MM.1S (cell line): ENCODE measurements at regions not wholly inside any gene's neighbourhood (a gene's known extent, or its start where the extent isn't known, plus 50 kb on each side); places are given as distances from the start of the nearest gene placed in this dataset.

ENCODE experiments used
- DNase-seq: peaks from one replicate; pipeline ENCODE4 v3.0.0-alpha.2; 2015
- H2AFZ ChIP-seq: fragments of 300-600 bp; sonication (generic); 2 replicates; pipeline ENCODE4 v1.6.0; 2016; ENCODE audit warnings: antibody characterized with exemption, low read length
- H3F3A ChIP-seq: fragments of 300-600 bp; sonication (generic); 2 replicates; pipeline ENCODE4 v1.6.1; 2016; ENCODE audit warnings: mild to moderate bottlenecking, antibody characterized with exemption, low read length, moderate library complexity, mixed read lengths; ENCODE audit not compliant: insufficient read depth
- H3K27ac ChIP-seq: fragments of 300-600 bp; sonication (generic); 2 replicates; pipeline ENCODE4 v1.5.1; 2016; ENCODE audit warnings: mild to moderate bottlenecking, low read length
- H3K27me3 ChIP-seq: fragments of 300-600 bp; sonication (generic); replicated peaks from 2 replicates; pipeline ENCODE4 v1.6.0; 2016; ENCODE audit warnings: low read length; ENCODE audit not compliant: insufficient read depth
- H3K36me3 ChIP-seq: fragments of 300-600 bp; sonication (generic); replicated peaks from 2 replicates; pipeline ENCODE4 v1.6.1; 2016; ENCODE audit warnings: mild to moderate bottlenecking, low read length, mixed read lengths; ENCODE audit not compliant: insufficient read depth
- H3K4me1 ChIP-seq: fragments of 300-600 bp; sonication (generic); 2 replicates; pipeline ENCODE4 v1.6.1; 2016; ENCODE audit warnings: low read length, mixed read lengths
- H3K4me2 ChIP-seq: fragments of 300-600 bp; sonication (generic); 2 replicates; pipeline ENCODE4 v1.6.0; 2016; ENCODE audit warnings: low read depth, low read length
- H3K4me3 ChIP-seq: fragments of 300-600 bp; sonication (generic); 2 replicates; pipeline ENCODE4 v1.5.1; 2016; ENCODE audit warnings: low read length, mixed read lengths
- H3K79me2 ChIP-seq: fragments of 300-600 bp; sonication (generic); 2 replicates; pipeline ENCODE4 v1.6.1; 2016; ENCODE audit warnings: mixed run types, low read length, mixed read lengths
- H3K9ac ChIP-seq: fragments of 300-600 bp; sonication (generic); 2 replicates; pipeline ENCODE4 v1.6.1; 2016; ENCODE audit warnings: low read length, mixed read lengths
- H3K9me2 ChIP-seq: fragments of 300-600 bp; sonication (generic); replicated peaks from 2 replicates; pipeline ENCODE4 v1.6.1; 2016; ENCODE audit warnings: mild to moderate bottlenecking, low read length, mixed read lengths; ENCODE audit not compliant: insufficient read depth
- H3K9me3 ChIP-seq: fragments of 300-600 bp; sonication (generic); replicated peaks from 2 replicates; pipeline ENCODE4 v1.6.1; 2016; ENCODE audit warnings: mild to moderate bottlenecking, low read length, mixed read lengths; ENCODE audit not compliant: insufficient read depth
- H4K20me1 ChIP-seq: fragments of 300-600 bp; sonication (generic); 2 replicates; pipeline ENCODE4 v1.6.1; 2016; ENCODE audit warnings: mild to moderate bottlenecking, low read length, moderate library complexity, mixed read lengths; ENCODE audit not compliant: insufficient read depth
- EZH2 ChIP-seq: fragments of 300-600 bp; sonication (generic); optimal IDR thresholded peaks from 2 replicates; pipeline ENCODE3; 2017; ENCODE audit warnings: low read depth, mild to moderate bottlenecking, antibody characterized with exemption, low read length, mixed read lengths
- EZH2phosphoT487 ChIP-seq: fragments of 300-600 bp; sonication (generic); IDR thresholded peaks from 2 replicates; pipeline ENCODE4 v1.6.1; 2018; ENCODE audit warnings: antibody characterized with exemption, low read length
- TF ChIP-seq, protein P1 (sequence below): fragments of 300-600 bp; sonication (generic); IDR thresholded peaks from 2 replicates; pipeline ENCODE4 v1.5.1; 2016; ENCODE audit warnings: antibody characterized with exemption, low read length, mixed read lengths

DNA sequence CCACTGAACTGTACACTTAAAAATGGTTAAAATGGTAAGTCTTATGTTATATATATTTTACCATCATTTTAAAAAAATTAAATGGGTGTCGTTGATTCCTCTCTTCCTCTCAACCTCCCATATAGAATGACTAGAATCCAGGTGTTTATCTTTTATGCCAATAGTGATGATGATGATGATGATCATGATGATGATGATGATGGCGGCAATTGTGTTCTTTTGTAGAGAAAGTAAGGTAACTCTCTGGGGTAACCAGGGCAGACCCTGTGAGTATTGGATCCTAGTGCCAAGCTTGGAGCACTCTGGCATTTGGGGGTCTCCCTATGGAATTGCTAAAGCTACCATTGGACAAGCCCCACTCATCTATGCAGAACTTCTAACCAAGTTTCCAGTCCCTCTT lies 113.6 kb downstream of the GLI2 start:
- Histone ChIP-seq H4K20me1 (no peaks in the 10 kb centered on the region), H3K27me3 (no peaks in the 10 kb centered on the region), H3K9me3 (no peaks in the 10 kb centered on the region), H3F3A (no peaks in the 10 kb centered on the region), H3K9me2 (no peaks in the 10 kb centered on the region), H3K79me2 (no peaks in the 10 kb centered on the region), H3K36me3 (no peaks in the 10 kb centered on the region), H3K4me1 (no peaks in the 10 kb centered on the region), H2AFZ (no peak overlapping the region), H3K27ac (no peak overlapping the region), H3K4me3 (no peak overlapping the region), H3K4me2 (no peak overlapping the region), H3K9ac (no peak overlapping the region)
- no peak for TF ChIP-seq EZH2
- no peak for TF ChIP-seq EZH2phosphoT487
- TF ChIP-seq, protein P1, sequence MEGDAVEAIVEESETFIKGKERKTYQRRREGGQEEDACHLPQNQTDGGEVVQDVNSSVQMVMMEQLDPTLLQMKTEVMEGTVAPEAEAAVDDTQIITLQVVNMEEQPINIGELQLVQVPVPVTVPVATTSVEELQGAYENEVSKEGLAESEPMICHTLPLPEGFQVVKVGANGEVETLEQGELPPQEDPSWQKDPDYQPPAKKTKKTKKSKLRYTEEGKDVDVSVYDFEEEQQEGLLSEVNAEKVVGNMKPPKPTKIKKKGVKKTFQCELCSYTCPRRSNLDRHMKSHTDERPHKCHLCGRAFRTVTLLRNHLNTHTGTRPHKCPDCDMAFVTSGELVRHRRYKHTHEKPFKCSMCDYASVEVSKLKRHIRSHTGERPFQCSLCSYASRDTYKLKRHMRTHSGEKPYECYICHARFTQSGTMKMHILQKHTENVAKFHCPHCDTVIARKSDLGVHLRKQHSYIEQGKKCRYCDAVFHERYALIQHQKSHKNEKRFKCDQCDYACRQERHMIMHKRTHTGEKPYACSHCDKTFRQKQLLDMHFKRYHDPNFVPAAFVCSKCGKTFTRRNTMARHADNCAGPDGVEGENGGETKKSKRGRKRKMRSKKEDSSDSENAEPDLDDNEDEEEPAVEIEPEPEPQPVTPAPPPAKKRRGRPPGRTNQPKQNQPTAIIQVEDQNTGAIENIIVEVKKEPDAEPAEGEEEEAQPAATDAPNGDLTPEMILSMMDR: no peak
- no peak for DNase-seq

DNA sequence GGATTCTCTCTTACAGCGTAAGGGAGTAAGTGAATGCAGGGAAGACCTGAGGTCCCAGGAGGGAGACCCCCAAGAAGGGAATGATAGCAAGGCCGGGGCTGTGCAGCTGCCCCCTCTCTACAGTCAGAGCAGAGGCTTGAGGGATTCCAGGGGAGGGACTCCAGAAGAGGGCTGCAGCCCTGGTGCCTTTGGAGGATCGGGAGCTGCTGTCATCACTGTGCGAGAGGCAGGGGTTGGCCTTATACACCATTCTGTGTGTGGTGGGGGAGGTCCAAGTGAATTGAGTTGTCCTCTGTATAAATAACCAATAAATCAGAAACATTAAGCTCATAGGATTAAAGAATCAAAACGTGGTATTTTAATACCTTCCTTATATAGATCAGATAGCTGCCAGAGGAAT lies 114.9 kb downstream of the GLI2 start:
- Histone ChIP-seq H3K9me3 (no peaks in the 10 kb centered on the region), H2AFZ (no peak overlapping the region), H3K36me3 (no peaks in the 10 kb centered on the region), H3K4me1 (no peaks in the 10 kb centered on the region), H3F3A (no peaks in the 10 kb centered on the region), H3K27ac (no peak overlapping the region), H3K9ac (no peak overlapping the region), H3K4me2 (no peak overlapping the region), H4K20me1 (no peaks in the 10 kb centered on the region), H3K4me3 (no peak overlapping the region), H3K27me3 (no peaks in the 10 kb centered on the region), H3K79me2 (no peaks in the 10 kb centered on the region), H3K9me2 (no peaks in the 10 kb centered on the region)
- TF ChIP-seq EZH2 (no peak), EZH2phosphoT487 (no peak)
- TF ChIP-seq, protein P1: no peak
- DNase-seq: no peak

DNA sequence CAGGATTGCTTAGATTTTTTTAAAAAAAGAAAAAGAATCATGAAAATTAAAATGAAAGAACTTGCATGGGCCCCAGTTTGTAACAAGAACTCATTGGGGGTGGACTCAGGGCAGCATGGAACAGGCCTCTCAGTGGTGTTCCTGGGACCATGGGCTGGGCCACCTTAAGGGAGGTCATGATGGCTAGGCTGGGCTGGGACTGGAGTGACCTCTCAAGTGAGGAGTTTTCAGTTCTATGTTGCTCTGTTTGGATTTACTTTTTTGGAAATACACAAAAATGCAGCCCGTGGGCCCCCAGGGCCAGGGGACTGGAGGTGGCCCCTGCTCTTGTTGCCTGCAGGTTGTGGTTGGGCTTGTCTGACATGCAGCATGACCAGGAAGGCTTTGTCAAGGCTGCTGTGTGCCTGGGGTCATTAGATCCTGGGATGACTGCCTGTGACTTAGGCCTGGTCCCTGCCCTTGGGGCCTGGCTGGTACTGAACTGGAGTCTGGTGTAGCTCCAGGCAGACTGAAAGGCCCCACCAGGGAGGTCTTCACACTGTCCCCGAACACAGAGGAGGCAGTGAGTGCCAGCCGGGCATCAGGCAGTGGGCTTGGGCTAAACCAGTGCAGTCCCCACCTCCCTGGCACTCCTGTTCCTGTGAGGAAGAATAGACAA lies 115.6 kb downstream of the GLI2 start:
- H3K9me3 ChIP-seq: no peaks in the 10 kb centered on the region
- H3K27me3 ChIP-seq: no peaks in the 10 kb centered on the region
- H3K4me2 ChIP-seq: no peak overlapping the region
- no peaks in the 10 kb centered on the region for H3K4me1 ChIP-seq
- H3F3A ChIP-seq: no peaks in the 10 kb centered on the region
- H3K9me2 ChIP-seq: no peaks in the 10 kb centered on the region
- no peaks in the 10 kb centered on the region for H3K79me2 ChIP-seq
- no peak for DNase-seq
- no peaks in the 10 kb centered on the region for H4K20me1 ChIP-seq
- TF ChIP-seq, protein P1: no peak
- TF ChIP-seq EZH2phosphoT487: no peak
- TF ChIP-seq EZH2: no peak
- no peak overlapping the region for H3K9ac ChIP-seq
- H3K27ac ChIP-seq: no peak overlapping the region
- H3K4me3 ChIP-seq: no peak overlapping the region
- no peak overlapping the region for H2AFZ ChIP-seq
- no peaks in the 10 kb centered on the region for H3K36me3 ChIP-seq
